ENCODE measurements at regions not wholly inside any gene's neighbourhood (a gene's known extent, or its start where the extent isn't known, plus 50 kb on each side); places are given as distances from the start of the nearest gene placed in this dataset.

GRCh38 chr1:55277377-55278130 is 62.4 kb upstream of the USP24 start (continued):
- TF ChIP-seq ZBTB40 (IDR thresholded peaks at IDR 0.05) = no peak
- TF ChIP-seq ZBTB40 (CRISPR knock-in tag; IDR thresholded peaks at IDR 0.05) = no peak
- TF ChIP-seq ATF1 (CRISPR knock-in tag; IDR thresholded peaks at IDR 0.05) = no peak
- no peak for TF ChIP-seq ZBTB20 (CRISPR knock-in tag; IDR thresholded peaks at IDR 0.05; ENCODE audit: borderline replicate concordance, low read depth)
- TF ChIP-seq SIX1 (CRISPR knock-in tag; IDR thresholded peaks at IDR 0.05; ENCODE audit: borderline replicate concordance) = no peak
- TF ChIP-seq SYNCRIP (IDR thresholded peaks at IDR 0.05; ENCODE audit: insufficient read depth, low read depth, low read length) = no peak
- no peak for TF ChIP-seq NR2C2 (CRISPR knock-in tag; IDR thresholded peaks at IDR 0.05; ENCODE audit: borderline replicate concordance)
- TF ChIP-seq SNAPC2 (CRISPR knock-in tag; IDR thresholded peaks at IDR 0.05) = no peak
- TF ChIP-seq RCOR2 (CRISPR knock-in tag; IDR thresholded peaks at IDR 0.05) = no peak
- TF ChIP-seq ZNF704 (CRISPR knock-in tag; IDR thresholded peaks at IDR 0.05; ENCODE audit: borderline replicate concordance) = no peak
- no peak for TF ChIP-seq STAT5B (CRISPR knock-in tag; IDR thresholded peaks at IDR 0.05)
- TF ChIP-seq CSRNP1 (CRISPR knock-in tag; IDR thresholded peaks at IDR 0.05) = 0 out of 2 replicates have a peak, but pooled peaks have one; percentile 45
- 0 out of 2 replicates have a peak, but pooled peaks have one; percentile 8 for TF ChIP-seq HNF4A (CRISPR knock-in tag; IDR thresholded peaks at IDR 0.05)
- TF ChIP-seq CCDC6 (CRISPR knock-in tag; IDR thresholded peaks at IDR 0.05) = no peak
- TF ChIP-seq REXO4 (CRISPR knock-in tag; IDR thresholded peaks at IDR 0.05; ENCODE audit: borderline replicate concordance) = no peak
- no peak for TF ChIP-seq NR2F2 (IDR thresholded peaks at IDR 0.05; ENCODE audit: borderline replicate concordance, low read depth)
- no peak for TF ChIP-seq ZNF749 (CRISPR knock-in tag; IDR thresholded peaks at IDR 0.05; ENCODE audit: borderline replicate concordance)
